LNCAP (cell line): ENCODE measurements at regions not wholly inside any gene's neighbourhood (a gene's known extent, or its start where the extent isn't known, plus 50 kb on each side); places are given as distances from the start of the nearest gene placed in this dataset.

ENCODE experiments used
- TF ChIP-seq, protein P1 (sequence below): fragments of 450-650 bp; IDR thresholded peaks from 2 replicates; pipeline ENCODE4 v1.5.1; 2017; ENCODE audit warnings: mild to moderate bottlenecking

DNA sequence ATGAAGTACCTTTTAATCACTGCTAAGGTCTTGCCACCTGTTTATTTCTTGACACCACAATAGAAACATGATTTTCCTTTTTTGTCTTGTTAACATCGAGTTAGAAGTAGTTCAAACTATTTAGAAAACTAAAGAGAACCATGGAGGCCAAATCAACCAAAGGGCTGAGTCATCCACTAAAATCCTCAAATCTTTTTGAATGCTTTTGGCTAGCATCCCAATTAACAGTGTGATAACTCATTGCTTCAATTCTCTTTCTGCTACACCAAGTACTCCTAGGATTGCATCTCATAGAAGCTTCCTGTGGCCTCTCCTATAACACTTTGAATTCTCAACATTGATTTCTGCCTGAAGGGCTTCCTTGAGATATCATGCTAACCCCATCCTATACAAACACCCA lies 159.9 kb upstream of the MMADHC start:
- TF ChIP-seq, protein P1, sequence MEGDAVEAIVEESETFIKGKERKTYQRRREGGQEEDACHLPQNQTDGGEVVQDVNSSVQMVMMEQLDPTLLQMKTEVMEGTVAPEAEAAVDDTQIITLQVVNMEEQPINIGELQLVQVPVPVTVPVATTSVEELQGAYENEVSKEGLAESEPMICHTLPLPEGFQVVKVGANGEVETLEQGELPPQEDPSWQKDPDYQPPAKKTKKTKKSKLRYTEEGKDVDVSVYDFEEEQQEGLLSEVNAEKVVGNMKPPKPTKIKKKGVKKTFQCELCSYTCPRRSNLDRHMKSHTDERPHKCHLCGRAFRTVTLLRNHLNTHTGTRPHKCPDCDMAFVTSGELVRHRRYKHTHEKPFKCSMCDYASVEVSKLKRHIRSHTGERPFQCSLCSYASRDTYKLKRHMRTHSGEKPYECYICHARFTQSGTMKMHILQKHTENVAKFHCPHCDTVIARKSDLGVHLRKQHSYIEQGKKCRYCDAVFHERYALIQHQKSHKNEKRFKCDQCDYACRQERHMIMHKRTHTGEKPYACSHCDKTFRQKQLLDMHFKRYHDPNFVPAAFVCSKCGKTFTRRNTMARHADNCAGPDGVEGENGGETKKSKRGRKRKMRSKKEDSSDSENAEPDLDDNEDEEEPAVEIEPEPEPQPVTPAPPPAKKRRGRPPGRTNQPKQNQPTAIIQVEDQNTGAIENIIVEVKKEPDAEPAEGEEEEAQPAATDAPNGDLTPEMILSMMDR: no peak

DNA sequence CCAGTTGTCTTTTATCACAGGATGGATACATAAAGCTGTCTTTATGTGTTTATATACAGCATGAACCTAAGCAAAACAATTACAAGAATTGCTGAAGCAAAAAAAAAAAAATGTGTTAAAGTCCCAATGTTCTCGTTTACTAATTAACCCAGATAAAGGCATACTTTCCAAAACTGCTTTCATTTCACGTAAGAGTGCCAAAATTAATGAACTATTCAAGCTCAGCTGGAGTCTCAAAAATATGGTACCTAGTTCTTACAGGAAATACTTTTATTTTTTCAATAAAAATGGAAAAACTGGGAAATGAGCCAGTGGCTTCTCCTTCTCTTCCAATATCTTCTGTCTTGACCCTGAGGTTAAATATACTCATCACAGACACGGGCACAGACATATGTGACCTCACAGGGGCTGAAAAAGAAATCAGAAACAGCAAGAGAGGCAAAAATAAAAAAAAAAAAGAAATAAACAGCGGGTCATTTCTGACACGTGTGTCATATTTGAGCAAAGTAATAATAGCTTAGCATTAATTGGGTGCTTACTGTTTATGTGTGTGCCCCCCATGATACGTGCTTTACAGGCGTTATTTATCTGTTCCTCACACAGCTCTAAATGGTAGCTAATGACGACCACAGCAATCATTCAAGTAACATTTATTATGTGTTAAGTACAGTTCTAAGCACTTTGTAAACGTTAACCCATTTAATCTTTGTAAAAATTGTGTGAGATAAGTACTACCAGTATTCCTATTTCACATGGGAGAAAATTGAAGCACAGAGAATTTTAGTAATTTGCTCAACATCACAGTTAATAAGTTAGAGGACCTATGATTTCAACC lies 158.0 kb upstream of the MMADHC start:
- TF ChIP-seq, protein P1: no peak

DNA sequence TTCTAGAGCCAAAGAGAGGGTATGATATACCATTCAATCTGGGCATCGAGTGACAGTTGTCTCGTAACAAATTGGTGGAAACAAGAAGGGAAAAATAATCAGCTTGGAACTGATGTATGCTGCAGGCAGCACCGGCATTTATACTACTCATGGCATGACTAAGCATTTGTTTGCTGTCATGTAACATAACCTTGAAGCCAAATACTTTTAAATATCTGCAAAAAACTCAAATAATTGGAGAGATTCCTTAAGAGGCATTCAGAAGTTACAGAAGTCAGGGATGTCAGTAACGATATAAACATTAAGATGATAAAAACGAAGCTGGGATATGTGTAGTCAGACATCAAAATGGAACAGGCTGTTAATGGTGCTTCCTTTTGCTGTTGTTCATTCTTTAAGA lies 157.3 kb upstream of the MMADHC start:
- TF ChIP-seq, protein P1: no peak

DNA sequence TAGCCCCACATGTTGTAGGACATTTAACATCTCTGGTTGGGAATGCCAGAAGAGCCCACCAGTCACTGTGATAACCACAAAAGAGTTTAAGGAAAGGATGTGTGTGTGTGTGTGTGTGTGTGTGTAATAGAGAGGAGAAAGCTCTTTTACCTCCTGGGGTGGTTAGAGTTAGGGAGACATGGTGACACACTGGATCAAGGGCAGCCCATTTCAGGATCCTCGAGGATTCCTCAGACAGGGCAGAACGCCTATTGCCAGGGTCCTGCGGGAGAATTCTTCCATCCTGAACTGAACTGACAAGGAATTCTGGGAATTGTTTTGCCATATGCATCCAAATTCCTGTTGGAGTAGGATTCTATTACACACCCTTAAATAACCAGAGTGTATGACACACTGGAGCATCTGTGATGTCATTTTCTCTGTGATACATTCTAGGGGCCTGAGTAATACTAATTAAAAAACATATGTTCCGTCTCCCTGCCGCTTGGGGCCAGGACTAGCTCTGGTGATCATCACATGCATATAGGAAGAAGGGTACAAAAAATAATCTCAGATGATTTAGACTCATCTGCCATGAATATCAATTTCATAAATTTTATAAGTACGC lies 156.4 kb upstream of the MMADHC start:
- TF ChIP-seq, protein P1: no peak

DNA sequence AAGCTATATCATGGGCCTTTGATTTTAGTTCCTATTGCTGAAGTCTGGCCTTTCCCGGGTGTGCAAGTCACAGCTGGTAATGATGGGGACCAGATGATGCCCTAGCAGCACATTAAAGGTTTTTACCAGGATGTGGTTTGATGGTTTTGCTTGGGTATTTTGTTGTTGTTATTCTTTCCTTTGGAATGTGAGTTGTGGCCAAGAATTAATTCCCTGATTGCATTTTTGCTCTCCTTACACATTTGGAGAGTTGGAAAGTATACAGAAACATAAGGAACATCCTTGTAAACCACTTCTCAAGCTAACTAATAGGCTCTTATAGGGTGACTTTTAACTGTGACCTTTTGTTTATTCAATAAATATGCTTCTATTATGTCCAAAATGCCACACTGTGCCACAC lies 154.1 kb upstream of the MMADHC start:
- TF ChIP-seq, protein P1: no peak

DNA sequence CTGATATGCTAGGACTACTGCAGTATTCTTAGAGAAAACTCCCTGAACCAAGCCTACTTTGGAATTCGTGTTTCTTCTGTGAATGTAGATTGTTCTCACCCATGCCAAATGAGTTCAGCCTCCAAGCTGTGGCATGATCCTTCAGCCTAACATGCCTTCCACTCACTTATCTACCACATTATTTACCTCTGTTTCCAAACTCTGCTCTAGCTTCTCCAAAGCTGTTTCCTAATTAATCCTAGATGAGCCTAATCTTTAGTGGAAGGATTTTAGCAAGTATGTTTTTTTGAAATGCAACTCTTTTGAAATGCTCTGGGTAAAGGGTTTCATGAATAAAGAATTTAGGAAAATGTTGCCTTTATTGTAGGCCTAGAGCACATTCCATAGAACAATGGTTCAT lies 152.9 kb upstream of the MMADHC start:
- TF ChIP-seq, protein P1: no peak

DNA sequence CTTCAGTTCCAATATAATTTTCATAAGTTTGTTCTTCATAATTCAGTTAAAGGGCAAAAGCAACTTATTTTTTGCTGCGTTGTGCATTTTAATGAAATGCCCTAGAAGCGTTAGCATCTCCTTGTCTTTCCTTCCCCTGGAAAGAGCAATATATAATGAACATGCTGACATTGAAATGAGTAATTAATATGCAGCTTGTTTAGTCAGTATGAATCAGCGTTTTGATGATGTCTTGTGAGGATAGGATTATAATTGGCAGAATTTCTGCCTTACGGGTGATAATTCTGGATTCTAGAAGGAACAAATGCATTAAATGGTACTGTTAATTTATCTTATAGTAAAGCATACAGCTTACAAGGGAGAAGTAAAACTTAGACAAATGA lies 152.3 kb upstream of the MMADHC start:
- TF ChIP-seq, protein P1: no peak
